Hematopoietic multipotent progenitor cell treated with erythropoietin and hydrocortisone succinate and interleukin-3 and kit ligand, for 17 days (in vitro differentiated cells): ENCODE measurements at regions not wholly inside any gene's neighbourhood (a gene's known extent, or its start where the extent isn't known, plus 50 kb on each side); places are given as distances from the start of the nearest gene placed in this dataset.

Source experiments
- DNase-seq: peaks from one replicate; pipeline ENCODE4 v3.0.0-alpha.2; 2015; ENCODE audit warnings: low spot score

- no peak for DNase-seq
Observed at GRCh38 chr4:173591760-173592159, 61.7 kb upstream of the HAND2 start.

GRCh38 chr4:173590697-173591096, 60.7 kb upstream of the HAND2 start:
- no peak for DNase-seq

- no peak for DNase-seq
Observed at GRCh38 chr4:173585876-173586572, 56.0 kb upstream of the HAND2 start.

GRCh38 chr4:173584506-173584905, 54.5 kb upstream of the HAND2 start:
- DNase-seq = no peak
